Left colon (tissue), 2 donors: ENCODE measurements at regions not wholly inside any gene's neighbourhood (a gene's known extent, or its start where the extent isn't known, plus 50 kb on each side); places are given as distances from the start of the nearest gene placed in this dataset.

ENCODE experiments used
- ATAC-seq: fragments of 200-7000 bp; cut with Tn5 transposase; one replicate; pipeline ENCODE4 v1.9.1; 2020; ENCODE audit warnings: mild to moderate bottlenecking, moderate library complexity
- DNase-seq, 2 donors: peaks; one replicate each; pipeline ENCODE4 v3.0.0-alpha.2; 2020
- intact Hi-C, 2 donors: fragments of 100-400 bp; cut with DNase I in 1 of 2; cut with micrococcal nuclease in 1 of 2; formaldehyde crosslinking; loops; one replicate each; pipeline versions ENCODE4 v1.11.2 to v1.14.0; 2022; cut with DNase I, micrococcal nuclease
- donor health status: DM: no; HTN: no; CAD: no.
- donor health status: DM: yes; HTN: yes; CAD: no.

- DNase-seq: no peak
- intact Hi-C loops: no loop called here
- ATAC-seq: no peak
Measured at GRCh38 chrX:150158554-150159332, 204.4 kb upstream of the MAMLD1 start.

- ATAC-seq: no peak
- DNase-seq: no peak
- intact Hi-C loops: no loop called here
Measured at GRCh38 chrX:150159537-150159936, 203.6 kb upstream of the MAMLD1 start.

- intact Hi-C loops: no loop called here
- DNase-seq (no peak), ATAC-seq (no peak)
Measured at GRCh38 chrX:150160656-150161055, 202.5 kb upstream of the MAMLD1 start.

- ATAC-seq (no peak), DNase-seq (no peak)
- intact Hi-C loops: no loop called here
Measured at GRCh38 chrX:150161193-150161592, 201.9 kb upstream of the MAMLD1 start.

- ATAC-seq: no peak
- no peak for DNase-seq
- intact Hi-C loops: no loop called here
Measured at GRCh38 chrX:150162141-150162540, 201.0 kb upstream of the MAMLD1 start.

GRCh38 chrX:150163221-150163930 lies 199.7 kb upstream of the MAMLD1 start:
- ATAC-seq (no peak), DNase-seq (no peak)

GRCh38 chrX:150163956-150164726 lies 199.0 kb upstream of the MAMLD1 start:
- no peak for ATAC-seq
- DNase-seq: no peak
- intact Hi-C loops: no loop called here

More at GRCh38 chrX:150163221-150163930, 199.7 kb upstream of the MAMLD1 start:
- intact Hi-C loops: no loop called here

GRCh38 chrX:150164971-150165600 lies 198.0 kb upstream of the MAMLD1 start:
- no peak for ATAC-seq
- DNase-seq: no peak
- intact Hi-C loops: no loop called here

- intact Hi-C loops: no loop called here
- ATAC-seq (no peak), DNase-seq (no peak)
Measured at GRCh38 chrX:150165776-150166610, 197.1 kb upstream of the MAMLD1 start.

GRCh38 chrX:150167482-150168324 lies 195.4 kb upstream of the MAMLD1 start:
- no peak for ATAC-seq
- no peak for DNase-seq
- intact Hi-C loops: no loop called here

GRCh38 chrX:150182161-150182560 lies 181.0 kb upstream of the MAMLD1 start:
- ATAC-seq (no peak), DNase-seq (no peak)
- intact Hi-C loops: no loop called here

GRCh38 chrX:150184491-150184890 lies 178.6 kb upstream of the MAMLD1 start:
- DNase-seq (no peak), ATAC-seq (no peak)
- intact Hi-C loops: no loop called here

- intact Hi-C loops: no loop called here
- DNase-seq: no peak
- ATAC-seq: no peak
Measured at GRCh38 chrX:150185766-150186165, 177.4 kb upstream of the MAMLD1 start.

- ATAC-seq (no peak), DNase-seq (no peak)
- intact Hi-C loops: no loop called here
Measured at GRCh38 chrX:150192816-150193215, 170.3 kb upstream of the MAMLD1 start.

GRCh38 chrX:150196285-150196684 lies 166.8 kb upstream of the MAMLD1 start:
- ATAC-seq: no peak
- DNase-seq: no peak
- intact Hi-C loops: no loop called here

GRCh38 chrX:150197388-150197787 lies 165.7 kb upstream of the MAMLD1 start:
- no peak for ATAC-seq
- intact Hi-C loops: no loop called here
- DNase-seq: no peak

- no peak for ATAC-seq
Measured at GRCh38 chrX:150198776-150199175, 164.3 kb upstream of the MAMLD1 start.

GRCh38 chrX:150199181-150199580 lies 163.9 kb upstream of the MAMLD1 start:
- no peak for ATAC-seq
- intact Hi-C loops: no loop called here
- DNase-seq: no peak

More at GRCh38 chrX:150198776-150199175, 164.3 kb upstream of the MAMLD1 start:
- DNase-seq: no peak
- intact Hi-C loops: no loop called here
